ENCODE measurements at regions not wholly inside any gene's neighbourhood (a gene's known extent, or its start where the extent isn't known, plus 50 kb on each side); places are given as distances from the start of the nearest gene placed in this dataset.

GRCh38 chr1:83813576-83813975 is 185.4 kb downstream of the TTLL7 start:
- peaks cover 0 to 10% (median 2%) of the 10 kb centered on the region in 9 donors for H3K4me1 ChIP-seq
- no peak overlapping the region for H3K4me3 ChIP-seq
- no peaks in the 10 kb centered on the region for H3K9me3 ChIP-seq
- ATAC-seq, result no peak
- H3K27me3 ChIP-seq, result no peaks in the 10 kb centered on the region
- no peak for DNase-seq
- WGBS, 2 donors, result 77 to 95% methylated on average over 4 of the region's 4 CpGs
- intact Hi-C loops (cut with DNase I), result no loop called here
- no peaks in the 10 kb centered on the region for H3K36me3 ChIP-seq
- TF ChIP-seq CTCF (IDR thresholded peaks at IDR 0.05), result no peak
- no peak overlapping the region for H3K27ac ChIP-seq

GRCh38 chr1:83810144-83810543 is 188.8 kb downstream of the TTLL7 start:
- Histone ChIP-seq H3K9me3 (no peaks in the 10 kb centered on the region), H3K4me1 (peaks cover 0 to under 1% (median 0%) of the 10 kb centered on the region in 9 donors), H3K27ac (no peak overlapping the region), H3K4me3 (no peak overlapping the region), H3K36me3 (no peaks in the 10 kb centered on the region), H3K27me3 (no peaks in the 10 kb centered on the region)
- DNase-seq, result no peak
- 87% methylated on average over 4 of the region's 4 CpGs for WGBS, 2 donors
- no peak for ATAC-seq
- intact Hi-C loops (cut with DNase I), result no loop called here
- no peak for TF ChIP-seq CTCF (IDR thresholded peaks at IDR 0.05)

- H3K36me3 ChIP-seq, result no peaks in the 10 kb centered on the region
- DNase-seq, result no peak
- no peak for TF ChIP-seq CTCF (IDR thresholded peaks at IDR 0.05)
- H3K27me3 ChIP-seq, result no peaks in the 10 kb centered on the region
- intact Hi-C loops (cut with DNase I), result no loop called here
- no peak overlapping the region for H3K4me3 ChIP-seq
- no peak for ATAC-seq
- H3K27ac ChIP-seq, result no peak overlapping the region
- H3K4me1 ChIP-seq, result no peaks in the 10 kb centered on the region
- H3K9me3 ChIP-seq, result no peaks in the 10 kb centered on the region
Observed at GRCh38 chr1:83808536-83808935, 190.4 kb downstream of the TTLL7 start.

- ATAC-seq (no peak), DNase-seq (no peak)
- TF ChIP-seq CTCF (IDR thresholded peaks at IDR 0.05), result no peak
- no peaks in the 10 kb centered on the region for H3K36me3 ChIP-seq
- H3K4me3 ChIP-seq, result no peak overlapping the region
- H3K27ac ChIP-seq, result no peak overlapping the region
- 96 to 97% methylated on average over 3 of the region's 3 CpGs for WGBS, 2 donors
- no peaks in the 10 kb centered on the region for H3K9me3 ChIP-seq
- H3K27me3 ChIP-seq, result no peaks in the 10 kb centered on the region
- intact Hi-C loops (cut with DNase I), result no loop called here
- peaks cover 0 to 3% (median under 1%) of the 10 kb centered on the region in 9 donors for H3K4me1 ChIP-seq
Observed at GRCh38 chr1:83807821-83808220, 191.1 kb downstream of the TTLL7 start.

- Histone ChIP-seq H3K9me3 (no peaks in the 10 kb centered on the region), H3K27me3 (no peaks in the 10 kb centered on the region), H3K4me3 (no peak overlapping the region), H3K36me3 (no peaks in the 10 kb centered on the region), H3K27ac (no peak overlapping the region), H3K4me1 (peaks cover 0 to 9% (median 5%) of the 10 kb centered on the region in 9 donors)
- no peak for DNase-seq
- no peak for ATAC-seq
- 93 to 94% methylated on average over 1 of the region's 1 CpG for WGBS, 2 donors
- intact Hi-C loops (cut with DNase I), result no loop called here
- TF ChIP-seq CTCF (IDR thresholded peaks at IDR 0.05), result no peak
Observed at GRCh38 chr1:83807231-83807630, 191.7 kb downstream of the TTLL7 start.
